Psoas muscle (tissue), 7 donors: ENCODE measurements at regions not wholly inside any gene's neighbourhood (a gene's known extent, or its start where the extent isn't known, plus 50 kb on each side); places are given as distances from the start of the nearest gene placed in this dataset.

Experiments used
- ATAC-seq, 4 donors: fragments of 200-7000 bp; cut with Tn5 transposase; one replicate each; pipeline ENCODE4 v1.9.1; 2020; ENCODE audit warnings: moderate library complexity in 3 of 4, mild to moderate bottlenecking in 2 of 4
- DNase-seq, 2 donors: peaks; one replicate each; pipeline ENCODE4 v3.0.0-alpha.2; 2020
- H3K27ac ChIP-seq: fragments of 200-600 bp; one replicate; pipeline ENCODE4 v1.8.0; 2022
- H3K27me3 ChIP-seq, 3 donors: fragments of 200-600 bp in 1 of 3; one replicate each; pipeline versions ENCODE4 v1.6.1 to v1.8.0; 2013 to 2022; ENCODE audit warnings: low read length in 2 of 3, mild to moderate bottlenecking in 2 of 3, moderate library complexity in 1 of 3; ENCODE audit not compliant: insufficient read depth in 3 of 3
- H3K36me3 ChIP-seq, 2 donors: fragments of 200-600 bp in 1 of 2; one replicate each; pipeline versions ENCODE4 v1.6.1 to v1.8.0; 2013 to 2022; ENCODE audit warnings: low read depth in 1 of 2, mild to moderate bottlenecking in 1 of 2, moderate library complexity in 1 of 2; ENCODE audit not compliant: insufficient read depth in 1 of 2
- H3K4me1 ChIP-seq: fragments of 200-600 bp; one replicate; pipeline ENCODE4 v1.8.0; 2022
- H3K4me3 ChIP-seq: fragments of 200-600 bp; one replicate; pipeline ENCODE4 v1.8.0; 2022; ENCODE audit warnings: mild to moderate bottlenecking
- H3K9me3 ChIP-seq: fragments of 200-600 bp; one replicate; pipeline ENCODE4 v1.8.0; 2022
- WGBS, 3 donors: extraction: QIAGEN DNeasy Blood & Tissue Kit; methylation state at CpG; one replicate each; pipeline versions ENCODE4 v1.1.6 to v1.1.7; 2013; 5-methylcytosine and 5-hydroxymethylcytosine counted together
- intact Hi-C, 2 donors: fragments of 100-400 bp; cut with DNase I; formaldehyde crosslinking; loops; one replicate each; pipeline versions ENCODE4 v1.11.0 to v1.14.2; 2022
- TF ChIP-seq, protein P1 (sequence below): fragments of 200-600 bp; IDR thresholded peaks from one replicate; pipeline ENCODE4 v1.8.0; 2022; ENCODE audit warnings: antibody characterized with exemption
- donor health status: healthy with polysubstance abuse.
- donor health status: DM: no; HTN: no; CAD: no; lungs with moderate emphysema.
- donor health status: Bipolar disorder and iron deficiency.
- donor health status: healthy.
- donor health status: DM: yes; HTN: yes; CAD: no.
- donor health status: DM: no; HTN: no; CAD: no.
- donor health status: DM: yes; HTN: yes; CAD: no.

DNA sequence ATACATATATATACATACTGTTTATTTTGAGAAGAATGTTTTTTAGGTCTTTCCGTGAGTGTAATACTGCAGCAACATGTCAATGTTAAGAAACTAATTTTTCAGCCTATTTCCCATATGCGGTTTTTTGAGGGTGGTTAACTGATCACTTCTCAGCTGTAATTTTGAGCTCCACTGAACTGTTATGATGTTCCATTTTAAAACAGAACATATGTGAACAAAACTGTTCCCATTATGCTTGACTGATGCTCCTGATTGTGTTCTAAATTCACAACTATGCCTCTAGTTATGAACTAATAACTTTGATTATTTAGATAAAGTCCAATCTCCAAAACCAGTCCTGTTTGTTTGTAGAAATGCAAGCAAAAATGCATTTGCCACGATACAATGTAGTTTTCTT, 511.2 kb upstream of the FSIP2 start:
- no peaks in the 10 kb centered on the region for H3K36me3 ChIP-seq
- no peaks in the 10 kb centered on the region for H3K9me3 ChIP-seq
- H3K4me3 ChIP-seq, result no peak overlapping the region
- TF ChIP-seq, protein P1, sequence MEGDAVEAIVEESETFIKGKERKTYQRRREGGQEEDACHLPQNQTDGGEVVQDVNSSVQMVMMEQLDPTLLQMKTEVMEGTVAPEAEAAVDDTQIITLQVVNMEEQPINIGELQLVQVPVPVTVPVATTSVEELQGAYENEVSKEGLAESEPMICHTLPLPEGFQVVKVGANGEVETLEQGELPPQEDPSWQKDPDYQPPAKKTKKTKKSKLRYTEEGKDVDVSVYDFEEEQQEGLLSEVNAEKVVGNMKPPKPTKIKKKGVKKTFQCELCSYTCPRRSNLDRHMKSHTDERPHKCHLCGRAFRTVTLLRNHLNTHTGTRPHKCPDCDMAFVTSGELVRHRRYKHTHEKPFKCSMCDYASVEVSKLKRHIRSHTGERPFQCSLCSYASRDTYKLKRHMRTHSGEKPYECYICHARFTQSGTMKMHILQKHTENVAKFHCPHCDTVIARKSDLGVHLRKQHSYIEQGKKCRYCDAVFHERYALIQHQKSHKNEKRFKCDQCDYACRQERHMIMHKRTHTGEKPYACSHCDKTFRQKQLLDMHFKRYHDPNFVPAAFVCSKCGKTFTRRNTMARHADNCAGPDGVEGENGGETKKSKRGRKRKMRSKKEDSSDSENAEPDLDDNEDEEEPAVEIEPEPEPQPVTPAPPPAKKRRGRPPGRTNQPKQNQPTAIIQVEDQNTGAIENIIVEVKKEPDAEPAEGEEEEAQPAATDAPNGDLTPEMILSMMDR, result no peak
- no peaks in the 10 kb centered on the region for H3K4me1 ChIP-seq
- 87 to 92% (median 92%) methylated on average over 3 of the region's 3 CpGs for WGBS, 3 donors
- DNase-seq, result no peak
- no peak overlapping the region for H3K27ac ChIP-seq
- intact Hi-C loops, result no loop called here
- no peak for ATAC-seq
- H3K27me3 ChIP-seq, result no peaks in the 10 kb centered on the region

DNA sequence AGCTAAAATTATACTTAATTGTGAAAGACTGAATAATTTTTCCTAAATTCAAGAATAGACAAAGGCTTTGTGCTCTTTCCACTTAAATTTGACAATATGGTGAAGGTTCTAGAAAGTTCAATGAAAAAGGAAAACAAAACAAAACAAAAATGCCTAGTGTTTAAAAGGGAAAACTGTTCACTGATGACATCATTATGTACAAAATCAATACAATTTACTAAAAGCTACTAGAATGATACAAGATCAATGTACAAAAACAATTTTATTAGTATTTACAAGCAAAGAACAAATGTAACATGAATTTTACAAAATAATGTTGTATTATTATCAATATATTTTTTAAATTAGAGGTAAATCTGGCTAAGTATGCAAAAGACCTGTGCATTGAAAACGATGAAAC, 499.1 kb upstream of the FSIP2 start:
- intact Hi-C loops, result no loop called here
- Histone ChIP-seq H3K4me3 (no peak overlapping the region), H3K27ac (no peak overlapping the region), H3K4me1 (no peaks in the 10 kb centered on the region), H3K9me3 (peaks cover 17% of the 10 kb centered on the region), H3K36me3 (no peaks in the 10 kb centered on the region), H3K27me3 (no peaks in the 10 kb centered on the region)
- TF ChIP-seq, protein P1, result no peak
- DNase-seq, result no peak
- 78 to 83% (median 78%) methylated on average over 1 of the region's 1 CpG for WGBS, 3 donors
- no peak for ATAC-seq

DNA sequence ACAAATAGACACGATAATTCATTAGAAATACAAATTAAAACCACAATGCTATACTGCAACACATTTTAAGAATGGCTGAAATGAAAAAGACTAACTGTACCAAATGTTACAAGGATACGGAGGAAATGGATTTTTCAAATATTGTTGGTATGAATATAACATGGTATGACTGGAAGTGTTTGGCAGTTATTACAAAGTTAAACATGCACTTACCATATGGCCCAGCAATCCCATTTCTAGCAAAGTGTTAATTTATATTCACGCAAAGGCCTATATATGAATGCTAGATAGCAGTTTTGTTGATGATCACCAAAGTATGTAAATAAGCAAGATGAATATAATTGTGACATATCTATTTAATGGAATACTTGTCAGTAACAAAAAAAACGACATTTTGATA, 497.8 kb upstream of the FSIP2 start:
- Histone ChIP-seq H3K36me3 (no peaks in the 10 kb centered on the region), H3K4me1 (no peaks in the 10 kb centered on the region), H3K27me3 (no peaks in the 10 kb centered on the region), H3K9me3 (peaks cover 19% of the 10 kb centered on the region), H3K27ac (no peak overlapping the region), H3K4me3 (no peak overlapping the region)
- TF ChIP-seq, protein P1, result no peak
- DNase-seq (no peak), ATAC-seq (no peak)
- 64 to 71% (median 64%) methylated on average over 4 of the region's 4 CpGs for WGBS, 3 donors
- intact Hi-C loops, result no loop called here

DNA sequence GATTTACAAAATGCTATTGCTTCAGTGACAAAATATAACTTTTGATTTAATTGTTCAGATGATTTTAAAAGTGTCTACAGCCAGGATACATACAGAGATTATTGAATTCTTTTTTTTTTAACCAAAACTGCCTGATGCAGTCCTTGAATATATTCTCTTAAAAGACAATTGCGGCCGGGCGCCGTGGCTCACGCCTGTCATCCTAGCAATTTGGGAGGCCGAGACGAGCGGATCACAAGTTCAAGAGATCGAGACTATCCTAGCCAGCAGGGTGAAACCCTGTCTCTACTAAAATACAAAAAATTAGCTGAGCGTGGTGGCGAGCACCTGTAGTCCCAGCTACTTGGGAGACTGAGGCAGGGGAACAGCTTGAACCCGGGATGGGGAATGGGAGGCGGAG, 497.0 kb upstream of the FSIP2 start:
- H3K27ac ChIP-seq, result no peak overlapping the region
- no peaks in the 10 kb centered on the region for H3K27me3 ChIP-seq
- H3K9me3 ChIP-seq, result peaks cover 12% of the 10 kb centered on the region
- TF ChIP-seq, protein P1, result no peak
- no peaks in the 10 kb centered on the region for H3K36me3 ChIP-seq
- H3K4me3 ChIP-seq, result no peak overlapping the region
- DNase-seq (no peak), ATAC-seq (no peak)
- no peaks in the 10 kb centered on the region for H3K4me1 ChIP-seq
- intact Hi-C loops, result no loop called here
- WGBS, 3 donors, result 85 to 93% (median 87%) methylated on average over 13 of the region's 13 CpGs

DNA sequence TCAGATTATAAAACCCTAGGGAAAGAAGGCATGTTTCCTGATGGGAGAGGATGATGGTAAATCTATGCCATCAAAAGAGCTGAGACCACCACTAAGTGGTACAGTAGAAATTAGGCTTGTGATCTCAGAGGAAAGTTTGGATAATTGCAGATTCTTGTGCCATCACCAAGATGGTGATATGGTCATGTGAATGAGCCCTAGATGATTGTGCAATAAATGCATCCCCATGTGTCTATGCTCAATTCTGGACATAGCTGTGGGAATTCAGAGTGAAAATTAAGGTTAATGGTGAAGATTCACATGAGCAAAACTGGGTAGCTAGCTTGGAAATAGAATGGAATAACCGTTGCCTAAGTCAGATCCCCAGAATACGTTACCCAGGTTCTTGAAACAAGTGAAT, 496.1 kb upstream of the FSIP2 start:
- peaks cover 4% of the 10 kb centered on the region for H3K9me3 ChIP-seq
- WGBS, 3 donors, result 77 to 93% (median 90%) methylated on average over 2 of the region's 2 CpGs
- intact Hi-C loops, result no loop called here
- no peak for DNase-seq
- ATAC-seq, result no peak
- H3K4me1 ChIP-seq, result no peaks in the 10 kb centered on the region
- no peaks in the 10 kb centered on the region for H3K36me3 ChIP-seq
- H3K27me3 ChIP-seq, result no peaks in the 10 kb centered on the region
- no peak overlapping the region for H3K4me3 ChIP-seq
- TF ChIP-seq, protein P1, result no peak
- no peak overlapping the region for H3K27ac ChIP-seq
